H9 (cell line): ENCODE measurements at regions not wholly inside any gene's neighbourhood (a gene's known extent, or its start where the extent isn't known, plus 50 kb on each side); places are given as distances from the start of the nearest gene placed in this dataset.

Experiments used
- DNase-seq: peaks from one replicate; pipeline ENCODE4 v3.0.0-alpha.2; 2017
- H2AFZ ChIP-seq: one replicate; pipeline ENCODE4 v1.6.1; 2013; ENCODE audit warnings: mild to moderate bottlenecking, low read length, control low read depth, moderate library complexity
- H2AK5ac ChIP-seq: 2 replicates; pipeline ENCODE4 v1.6.1; 2013; ENCODE audit warnings: low read length, control low read depth, mixed read lengths; ENCODE audit not compliant: insufficient read length
- H2BK120ac ChIP-seq: one replicate; pipeline ENCODE4 v1.6.1; 2013; ENCODE audit warnings: low read depth, mild to moderate bottlenecking, low read length, control low read depth, inconsistent platforms; ENCODE audit not compliant: poor library complexity, severe bottlenecking
- H2BK12ac ChIP-seq: 2 replicates; pipeline ENCODE4 v1.6.1; 2013; ENCODE audit warnings: low read length, control low read depth, mixed read lengths, low read depth; ENCODE audit not compliant: insufficient read length
- H2BK15ac ChIP-seq: 2 replicates; pipeline ENCODE4 v1.6.1; 2013; ENCODE audit warnings: low read depth, low read length, control low read depth
- H2BK20ac ChIP-seq: one replicate; pipeline ENCODE4 v1.6.1; 2013; ENCODE audit warnings: low read depth, mild to moderate bottlenecking, low read length, control low read depth, inconsistent platforms; ENCODE audit not compliant: poor library complexity, severe bottlenecking
- H2BK5ac ChIP-seq: 2 replicates; pipeline ENCODE4 v1.6.1; 2013; ENCODE audit warnings: low read length, control low read depth, mixed read lengths; ENCODE audit not compliant: insufficient read length
- H3K14ac ChIP-seq: 2 replicates; pipeline ENCODE4 v1.6.1; 2013; ENCODE audit warnings: low read length, control low read depth; ENCODE audit not compliant: insufficient read depth
- H3K18ac ChIP-seq: 2 replicates; pipeline ENCODE4 v1.6.1; 2013; ENCODE audit warnings: low read depth, mild to moderate bottlenecking, mixed read lengths, low read length, control low read depth; ENCODE audit not compliant: insufficient read length
- H3K23ac ChIP-seq: 2 replicates; pipeline ENCODE4 v1.6.1; 2013; ENCODE audit warnings: low read length, control low read depth, mixed read lengths, low read depth; ENCODE audit not compliant: insufficient read length
- H3K23me2 ChIP-seq: 2 replicates; pipeline ENCODE4 v1.6.1; 2013; ENCODE audit warnings: low read depth, mild to moderate bottlenecking, mixed read lengths, low read length, control low read depth; ENCODE audit not compliant: insufficient read length, poor library complexity, severe bottlenecking
- H3K27ac ChIP-seq: 2 replicates; pipeline ENCODE4 v1.5.1; 2013; ENCODE audit warnings: low read length, control low read depth, mixed read lengths, low read depth; ENCODE audit not compliant: insufficient read length
- H3K27me3 ChIP-seq: 2 replicates; pipeline ENCODE4 v1.6.1; 2013; ENCODE audit warnings: low read length, control low read depth, inconsistent platforms; ENCODE audit not compliant: insufficient read depth
- H3K4ac ChIP-seq: 2 replicates; pipeline ENCODE4 v1.6.1; 2013; ENCODE audit warnings: low read depth, mild to moderate bottlenecking, control low read depth, inconsistent platforms, low read length, moderate library complexity
- H3K4me1 ChIP-seq: 2 replicates; pipeline ENCODE4 v1.6.1; 2013; ENCODE audit warnings: low read length, control low read depth, inconsistent platforms; ENCODE audit not compliant: insufficient read depth
- H3K4me2 ChIP-seq: 2 replicates; pipeline ENCODE4 v1.6.1; 2013; ENCODE audit warnings: low read length, control low read depth, mixed read lengths; ENCODE audit not compliant: insufficient read length, insufficient read depth
- H3K56ac ChIP-seq: 2 replicates; pipeline ENCODE4 v1.6.1; 2013; ENCODE audit warnings: low read depth, mild to moderate bottlenecking, mixed read lengths, low read length, control low read depth; ENCODE audit not compliant: insufficient read length
- H3K79me1 ChIP-seq: 2 replicates; pipeline ENCODE4 v1.6.1; 2013; ENCODE audit warnings: low read depth, mild to moderate bottlenecking, moderate library complexity, low read length, control low read depth, inconsistent platforms; ENCODE audit not compliant: insufficient read depth, poor library complexity, severe bottlenecking
- H3K79me2 ChIP-seq: 2 replicates; pipeline ENCODE4 v1.6.1; 2013; ENCODE audit warnings: low read length, control low read depth, inconsistent platforms; ENCODE audit not compliant: insufficient read depth
- H3K9ac ChIP-seq: 2 replicates; pipeline ENCODE4 v1.6.1; 2013; ENCODE audit warnings: low read length, control low read depth, mixed read lengths; ENCODE audit not compliant: insufficient read length; ENCODE audit errors: extremely low read depth
- H3K9me3 ChIP-seq: one replicate; pipeline ENCODE4 v1.6.1; 2013; ENCODE audit warnings: low read depth, low read length, inconsistent platforms; ENCODE audit not compliant: control insufficient read depth
- H3T11ph ChIP-seq: one replicate; pipeline ENCODE4 v1.6.1; 2013; ENCODE audit warnings: mild to moderate bottlenecking, low read length, control low read depth, inconsistent platforms
- H4K20me1 ChIP-seq: one replicate; pipeline ENCODE4 v1.6.1; 2013; ENCODE audit not compliant: control insufficient read depth, insufficient read length, insufficient read depth
- H4K5ac ChIP-seq: 2 replicates; pipeline ENCODE4 v1.6.1; 2013; ENCODE audit warnings: low read depth, mild to moderate bottlenecking, mixed read lengths, low read length, control low read depth; ENCODE audit not compliant: insufficient read length
- H4K8ac ChIP-seq: replicated peaks from 2 replicates; pipeline ENCODE4 v1.6.1; 2013; ENCODE audit warnings: low read length, control low read depth, mixed read lengths, low read depth; ENCODE audit not compliant: insufficient read length
- H4K91ac ChIP-seq: 2 replicates; pipeline ENCODE4 v1.6.1; 2013; ENCODE audit warnings: low read depth, mild to moderate bottlenecking, moderate library complexity, mixed read lengths, low read length, control low read depth; ENCODE audit not compliant: insufficient read length
- H3K27ac Mint-ChIP-seq, 3 experiments: 2 replicates in 2 of 3; 3 replicates in 1 of 3; pipeline ENCODE4 v1.8.0; 2020 to 2021; ENCODE audit warnings: mixed read lengths in 3 of 3, mild to moderate bottlenecking in 1 of 3, moderate library complexity in 1 of 3
- H3K27me3 Mint-ChIP-seq: 2 replicates; pipeline ENCODE4 v1.8.0; 2021; ENCODE audit warnings: low read depth, mild to moderate bottlenecking, moderate library complexity, mixed read lengths
- H3K36me3 Mint-ChIP-seq, 3 experiments: 2 replicates in 2 of 3; 3 replicates in 1 of 3; pipeline ENCODE4 v1.8.0; 2020 to 2021; ENCODE audit warnings: low read depth in 3 of 3, mixed read lengths in 3 of 3; ENCODE audit not compliant: insufficient read depth in 1 of 3
- H3K4me1 Mint-ChIP-seq, 2 experiments: 2 replicates each; pipeline ENCODE4 v1.8.0; 2020; ENCODE audit warnings: mixed read lengths in 2 of 2
- H3K4me3 Mint-ChIP-seq, 2 experiments: 2 replicates in 1 of 2; 3 replicates in 1 of 2; pipeline ENCODE4 v1.8.0; 2020 to 2021; ENCODE audit warnings: mild to moderate bottlenecking in 2 of 2, mixed read lengths in 2 of 2, moderate library complexity in 1 of 2
- H3K9me3 Mint-ChIP-seq, 2 experiments: 2 replicates in 1 of 2; 3 replicates in 1 of 2; pipeline ENCODE4 v1.8.0; 2020; ENCODE audit warnings: mild to moderate bottlenecking in 2 of 2, mixed read lengths in 2 of 2, moderate library complexity in 1 of 2
- WGBS: extraction: QIAGEN DNeasy Blood & Tissue Kit; methylation state at CpG from one replicate; pipeline ENCODE4 v1.1.7; 2013; ENCODE audit warnings: missing lambda C conversion rate, low lambda C conversion rate, mixed read lengths; ENCODE audit not compliant: insufficient read length; ENCODE audit errors: extremely low coverage; 5-methylcytosine and 5-hydroxymethylcytosine counted together
- TF ChIP-seq, protein P1 (sequence below): fragments of 200-600 bp; sonication (generic); conservative IDR thresholded peaks from 3 replicates; pipeline ENCODE4 v1.8.0; 2021; ENCODE audit warnings: antibody characterized with exemption, mild to moderate bottlenecking

- Histone ChIP-seq H3K4ac (no peak overlapping the region), H3T11ph (no peak overlapping the region), H3K27ac (no peak overlapping the region), H2BK5ac (no peak overlapping the region), H3K9me3 (no peaks in the 10 kb centered on the region), H3K18ac (no peak overlapping the region), H3K4me1 (no peaks in the 10 kb centered on the region), H3K23ac (no peak overlapping the region), H3K79me1 (no peaks in the 10 kb centered on the region), H2AFZ (no peak overlapping the region), H3K56ac (no peak overlapping the region), H2BK120ac (no peak overlapping the region), H4K91ac (no peak overlapping the region), H3K14ac (no peak overlapping the region), H4K5ac (no peak overlapping the region), H4K8ac (no peak overlapping the region), H3K79me2 (no peaks in the 10 kb centered on the region), H2BK15ac (no peak overlapping the region), H4K20me1 (no peaks in the 10 kb centered on the region), H3K23me2 (no peaks in the 10 kb centered on the region), H2BK12ac (no peak overlapping the region), H2AK5ac (no peak overlapping the region), H3K27me3 (no peaks in the 10 kb centered on the region), H3K9ac (no peak overlapping the region), H2BK20ac (no peak overlapping the region), H3K4me2 (no peak overlapping the region)
- Mint-ChIP-seq H3K36me3 (no peaks in the 10 kb centered on the region), H3K27me3 (no peaks in the 10 kb centered on the region), H3K4me1 (no peaks in the 10 kb centered on the region; a peak in 1 of 4 replicates), H3K4me3 (no peak overlapping the region), H3K27ac (no peak overlapping the region), H3K9me3 (no peaks in the 10 kb centered on the region; a peak in 2 of 5 replicates)
- TF ChIP-seq, protein P1, sequence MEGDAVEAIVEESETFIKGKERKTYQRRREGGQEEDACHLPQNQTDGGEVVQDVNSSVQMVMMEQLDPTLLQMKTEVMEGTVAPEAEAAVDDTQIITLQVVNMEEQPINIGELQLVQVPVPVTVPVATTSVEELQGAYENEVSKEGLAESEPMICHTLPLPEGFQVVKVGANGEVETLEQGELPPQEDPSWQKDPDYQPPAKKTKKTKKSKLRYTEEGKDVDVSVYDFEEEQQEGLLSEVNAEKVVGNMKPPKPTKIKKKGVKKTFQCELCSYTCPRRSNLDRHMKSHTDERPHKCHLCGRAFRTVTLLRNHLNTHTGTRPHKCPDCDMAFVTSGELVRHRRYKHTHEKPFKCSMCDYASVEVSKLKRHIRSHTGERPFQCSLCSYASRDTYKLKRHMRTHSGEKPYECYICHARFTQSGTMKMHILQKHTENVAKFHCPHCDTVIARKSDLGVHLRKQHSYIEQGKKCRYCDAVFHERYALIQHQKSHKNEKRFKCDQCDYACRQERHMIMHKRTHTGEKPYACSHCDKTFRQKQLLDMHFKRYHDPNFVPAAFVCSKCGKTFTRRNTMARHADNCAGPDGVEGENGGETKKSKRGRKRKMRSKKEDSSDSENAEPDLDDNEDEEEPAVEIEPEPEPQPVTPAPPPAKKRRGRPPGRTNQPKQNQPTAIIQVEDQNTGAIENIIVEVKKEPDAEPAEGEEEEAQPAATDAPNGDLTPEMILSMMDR = no peak
- WGBS = no CpG with 5 or more reads among the region's 1 CpG
- no peak for DNase-seq
Observed at GRCh38 chr2:228624733-228625132, 443.2 kb upstream of the SPHKAP start.
